ENCODE measurements at regions not wholly inside any gene's neighbourhood (a gene's known extent, or its start where the extent isn't known, plus 50 kb on each side); places are given as distances from the start of the nearest gene placed in this dataset.

- TF ChIP-seq CTCF (IDR thresholded peaks at IDR 0.05; ENCODE audit: unreplicated experiment) = no peak
- peaks cover 8% of the 10 kb centered on the region for H3K36me3 Mint-ChIP-seq (ENCODE audit: insufficient read depth)
- H3K27ac Mint-ChIP-seq = peak overlapping the region; percentile 85
- DNase-seq (ENCODE audit: low spot score, unreplicated experiment) = no peak
- H3K27me3 Mint-ChIP-seq = no peaks in the 10 kb centered on the region
- no peak overlapping the region for H3K4me3 Mint-ChIP-seq (ENCODE audit: low read depth)
- H3K4me1 Mint-ChIP-seq (ENCODE audit: low read depth) = peaks cover 7% of the 10 kb centered on the region
- peaks cover 14% of the 10 kb centered on the region for H3K9me3 Mint-ChIP-seq (ENCODE audit: low read depth)
Measured at GRCh38 chr6:160917572-160917971, 74.0 kb upstream of the MAP3K4 start.

GRCh38 chr6:160919723-160920440, 71.7 kb upstream of the MAP3K4 start:
- Mint-ChIP-seq H3K36me3 (ENCODE audit: insufficient read depth) (no peaks in the 10 kb centered on the region), H3K4me3 (ENCODE audit: low read depth) (no peak overlapping the region), H3K27me3 (no peaks in the 10 kb centered on the region), H3K27ac (no peak overlapping the region), H3K4me1 (ENCODE audit: low read depth) (peaks cover 7% of the 10 kb centered on the region), H3K9me3 (ENCODE audit: low read depth) (no peaks in the 10 kb centered on the region)
- no peak for DNase-seq (ENCODE audit: low spot score, unreplicated experiment)
- no peak for TF ChIP-seq CTCF (IDR thresholded peaks at IDR 0.05; ENCODE audit: unreplicated experiment)

GRCh38 chr6:160921095-160921494, 70.5 kb upstream of the MAP3K4 start:
- Mint-ChIP-seq H3K9me3 (ENCODE audit: low read depth) (no peaks in the 10 kb centered on the region), H3K27ac (no peak overlapping the region), H3K36me3 (ENCODE audit: insufficient read depth) (no peaks in the 10 kb centered on the region), H3K4me1 (ENCODE audit: low read depth) (peaks cover 7% of the 10 kb centered on the region), H3K4me3 (ENCODE audit: low read depth) (no peak overlapping the region), H3K27me3 (no peaks in the 10 kb centered on the region)
- no peak for DNase-seq (ENCODE audit: low spot score, unreplicated experiment)
- no peak for TF ChIP-seq CTCF (IDR thresholded peaks at IDR 0.05; ENCODE audit: unreplicated experiment)

- DNase-seq (ENCODE audit: low spot score, unreplicated experiment) = no peak
- Mint-ChIP-seq H3K4me1 (ENCODE audit: low read depth) (peaks cover 9% of the 10 kb centered on the region), H3K27me3 (no peaks in the 10 kb centered on the region), H3K9me3 (ENCODE audit: low read depth) (no peaks in the 10 kb centered on the region), H3K36me3 (ENCODE audit: insufficient read depth) (no peaks in the 10 kb centered on the region), H3K4me3 (ENCODE audit: low read depth) (no peak overlapping the region), H3K27ac (peak overlapping the region; percentile 71)
- TF ChIP-seq CTCF (IDR thresholded peaks at IDR 0.05; ENCODE audit: unreplicated experiment) = no peak
Measured at GRCh38 chr6:160926281-160927276, 65.0 kb upstream of the MAP3K4 start.

- no peak overlapping the region for H3K27ac Mint-ChIP-seq
- H3K4me3 Mint-ChIP-seq (ENCODE audit: low read depth) = no peak overlapping the region
- no peak for DNase-seq (ENCODE audit: low spot score, unreplicated experiment)
- H3K9me3 Mint-ChIP-seq (ENCODE audit: low read depth) = no peaks in the 10 kb centered on the region
- peaks cover 10% of the 10 kb centered on the region for H3K4me1 Mint-ChIP-seq (ENCODE audit: low read depth)
- no peak for TF ChIP-seq CTCF (IDR thresholded peaks at IDR 0.05; ENCODE audit: unreplicated experiment)
- H3K36me3 Mint-ChIP-seq (ENCODE audit: insufficient read depth) = no peaks in the 10 kb centered on the region
- no peaks in the 10 kb centered on the region for H3K27me3 Mint-ChIP-seq
Measured at GRCh38 chr6:160927416-160927815, 64.2 kb upstream of the MAP3K4 start.
